ENCODE measurements at regions not wholly inside any gene's neighbourhood (a gene's known extent, or its start where the extent isn't known, plus 50 kb on each side); places are given as distances from the start of the nearest gene placed in this dataset.
A peak's percentile ranks its signal among the peaks of the same experiment; 100 is the strongest.

GRCh38 chr10:52895059-52895458 is 122.5 kb upstream of the MBL2 start:
- peaks cover 3 to 12% (median 7%) of the 10 kb centered on the region in 7 donors for H3K9me3 Mint-ChIP-seq
- Histone ChIP-seq H3K36me3 (ENCODE audit: control insufficient read depth, insufficient read depth, low read length) (no peaks in the 10 kb centered on the region), H3K4me3 (ENCODE audit: low read depth, low read length) (no peak overlapping the region), H3K9me3 (ENCODE audit: control insufficient read depth in 2 of 2, low read length in 2 of 2) (no peaks in the 10 kb centered on the region), H3K27ac (ENCODE audit: insufficient read depth, low read length, poor library complexity, severe bottlenecking) (no peak overlapping the region), H3K27me3 (ENCODE audit: control insufficient read depth, insufficient read depth, low read length) (no peaks in the 10 kb centered on the region), H3K4me1 (ENCODE audit: control insufficient read depth, insufficient read depth, low read length, poor library complexity, severe bottlenecking) (no peaks in the 10 kb centered on the region)
- no peak for DNase-seq
- no peaks in the 10 kb centered on the region for H3K36me3 Mint-ChIP-seq
- H3K4me3 Mint-ChIP-seq, result no peak overlapping the region
- H3K27ac Mint-ChIP-seq, result no peak overlapping the region
- H3K27me3 Mint-ChIP-seq, result no peaks in the 10 kb centered on the region
- H3K4me1 Mint-ChIP-seq, result peaks cover 0 to 4% (median 0%) of the 10 kb centered on the region in 4 donors
- ATAC-seq (ENCODE audit: low read depth in 2 of 2), result no peak

- H3K27me3 ChIP-seq (ENCODE audit: control insufficient read depth, insufficient read depth, low read length), result no peaks in the 10 kb centered on the region
- DNase-seq (no peak), ATAC-seq (ENCODE audit: low read depth in 2 of 2) (no peak)
- peaks cover 0 to 4% (median 0%) of the 10 kb centered on the region in 4 donors for H3K4me1 Mint-ChIP-seq
- H3K4me3 Mint-ChIP-seq, result no peak overlapping the region
- no peaks in the 10 kb centered on the region for H3K27me3 Mint-ChIP-seq
- H3K4me3 ChIP-seq (ENCODE audit: low read depth, low read length), result no peak overlapping the region
- H3K27ac ChIP-seq (ENCODE audit: insufficient read depth, low read length, poor library complexity, severe bottlenecking), result no peak overlapping the region
- H3K36me3 Mint-ChIP-seq, result no peaks in the 10 kb centered on the region
- no peaks in the 10 kb centered on the region for H3K4me1 ChIP-seq (ENCODE audit: control insufficient read depth, insufficient read depth, low read length, poor library complexity, severe bottlenecking)
- no peaks in the 10 kb centered on the region for H3K9me3 ChIP-seq (ENCODE audit: control insufficient read depth in 2 of 2, low read length in 2 of 2)
- H3K27ac Mint-ChIP-seq, result no peak overlapping the region
- H3K9me3 Mint-ChIP-seq, result peaks cover 0 to 10% (median 3%) of the 10 kb centered on the region in 7 donors
- H3K36me3 ChIP-seq (ENCODE audit: control insufficient read depth, insufficient read depth, low read length), result no peaks in the 10 kb centered on the region
These were observed 117.7 kb upstream of the MBL2 start for GRCh38 chr10:52890281-52890680.

- Histone ChIP-seq H3K9me3 (ENCODE audit: control insufficient read depth in 2 of 2, low read length in 2 of 2) (no peaks in the 10 kb centered on the region), H3K36me3 (ENCODE audit: control insufficient read depth, insufficient read depth, low read length) (no peaks in the 10 kb centered on the region), H3K4me3 (ENCODE audit: low read depth, low read length) (no peak overlapping the region), H3K4me1 (ENCODE audit: control insufficient read depth, insufficient read depth, low read length, poor library complexity, severe bottlenecking) (no peaks in the 10 kb centered on the region), H3K27me3 (ENCODE audit: control insufficient read depth, insufficient read depth, low read length) (no peaks in the 10 kb centered on the region), H3K27ac (ENCODE audit: insufficient read depth, low read length, poor library complexity, severe bottlenecking) (no peak overlapping the region)
- DNase-seq (no peak), ATAC-seq (ENCODE audit: low read depth in 2 of 2) (no peak)
- H3K36me3 Mint-ChIP-seq, result no peaks in the 10 kb centered on the region
- H3K4me3 Mint-ChIP-seq, result no peak overlapping the region
- H3K4me1 Mint-ChIP-seq, result peaks cover 0 to 4% (median 0%) of the 10 kb centered on the region in 4 donors
- no peak overlapping the region for H3K27ac Mint-ChIP-seq
- no peaks in the 10 kb centered on the region for H3K27me3 Mint-ChIP-seq
- peaks cover 0 to 10% (median 3%) of the 10 kb centered on the region in 7 donors for H3K9me3 Mint-ChIP-seq
These were observed 117.0 kb upstream of the MBL2 start for GRCh38 chr10:52889611-52890010.

- H3K36me3 Mint-ChIP-seq, result no peaks in the 10 kb centered on the region
- Histone ChIP-seq H3K27ac (ENCODE audit: insufficient read depth, low read length, poor library complexity, severe bottlenecking) (no peak overlapping the region), H3K27me3 (ENCODE audit: control insufficient read depth, insufficient read depth, low read length) (no peaks in the 10 kb centered on the region), H3K36me3 (ENCODE audit: control insufficient read depth, insufficient read depth, low read length) (no peaks in the 10 kb centered on the region), H3K9me3 (ENCODE audit: control insufficient read depth in 2 of 2, low read length in 2 of 2) (peaks cover 0 to 3% of the 10 kb centered on the region in 2 experiments), H3K4me3 (ENCODE audit: low read depth, low read length) (no peak overlapping the region), H3K4me1 (ENCODE audit: control insufficient read depth, insufficient read depth, low read length, poor library complexity, severe bottlenecking) (no peaks in the 10 kb centered on the region)
- H3K27ac Mint-ChIP-seq, result no peak overlapping the region
- no peak overlapping the region for H3K4me3 Mint-ChIP-seq
- ATAC-seq (ENCODE audit: low read depth in 2 of 2) (no peak), DNase-seq (peak in 1 of 3 donors; percentile 20)
- no peaks in the 10 kb centered on the region for H3K27me3 Mint-ChIP-seq
- H3K4me1 Mint-ChIP-seq, result no peaks in the 10 kb centered on the region
- peaks cover 0 to 10% (median 2%) of the 10 kb centered on the region in 7 donors for H3K9me3 Mint-ChIP-seq
These were observed 111.7 kb upstream of the MBL2 start for GRCh38 chr10:52883996-52884871.

GRCh38 chr10:52879091-52879807 is 106.7 kb upstream of the MBL2 start:
- H3K27ac ChIP-seq (ENCODE audit: insufficient read depth, low read length, poor library complexity, severe bottlenecking), result no peak overlapping the region
- ATAC-seq (ENCODE audit: low read depth in 2 of 2), result no peak
- H3K27ac Mint-ChIP-seq, result no peak overlapping the region
- H3K4me3 Mint-ChIP-seq, result no peak overlapping the region
- H3K27me3 ChIP-seq (ENCODE audit: control insufficient read depth, insufficient read depth, low read length), result no peaks in the 10 kb centered on the region
- H3K9me3 Mint-ChIP-seq, result peaks cover 4 to 11% (median 6%) of the 10 kb centered on the region in 7 donors
- H3K4me1 ChIP-seq (ENCODE audit: control insufficient read depth, insufficient read depth, low read length, poor library complexity, severe bottlenecking), result no peaks in the 10 kb centered on the region
- no peak overlapping the region for H3K4me3 ChIP-seq (ENCODE audit: low read depth, low read length)
- no peak for DNase-seq
- peaks cover 0 to 1% of the 10 kb centered on the region in 2 experiments for H3K9me3 ChIP-seq (ENCODE audit: control insufficient read depth in 2 of 2, low read length in 2 of 2)
- H3K4me1 Mint-ChIP-seq, result no peaks in the 10 kb centered on the region
- no peaks in the 10 kb centered on the region for H3K36me3 Mint-ChIP-seq
- no peaks in the 10 kb centered on the region for H3K36me3 ChIP-seq (ENCODE audit: control insufficient read depth, insufficient read depth, low read length)
- no peaks in the 10 kb centered on the region for H3K27me3 Mint-ChIP-seq

- Histone ChIP-seq H3K4me1 (ENCODE audit: control insufficient read depth, insufficient read depth, low read length, poor library complexity, severe bottlenecking) (no peaks in the 10 kb centered on the region), H3K9me3 (ENCODE audit: control insufficient read depth in 2 of 2, low read length in 2 of 2) (no peaks in the 10 kb centered on the region), H3K4me3 (ENCODE audit: low read depth, low read length) (no peak overlapping the region), H3K27ac (ENCODE audit: insufficient read depth, low read length, poor library complexity, severe bottlenecking) (no peak overlapping the region), H3K36me3 (ENCODE audit: control insufficient read depth, insufficient read depth, low read length) (no peaks in the 10 kb centered on the region), H3K27me3 (ENCODE audit: control insufficient read depth, insufficient read depth, low read length) (no peaks in the 10 kb centered on the region)
- DNase-seq, result no peak
- H3K4me1 Mint-ChIP-seq, result no peaks in the 10 kb centered on the region
- H3K36me3 Mint-ChIP-seq, result no peaks in the 10 kb centered on the region
- no peak overlapping the region for H3K4me3 Mint-ChIP-seq
- ATAC-seq (ENCODE audit: low read depth in 2 of 2), result no peak
- H3K9me3 Mint-ChIP-seq, result peaks cover 3 to 13% (median 6%) of the 10 kb centered on the region in 7 donors
- no peak overlapping the region for H3K27ac Mint-ChIP-seq
- H3K27me3 Mint-ChIP-seq, result no peaks in the 10 kb centered on the region
These were observed 104.9 kb upstream of the MBL2 start for GRCh38 chr10:52877451-52877850.

- no peaks in the 10 kb centered on the region for H3K36me3 Mint-ChIP-seq
- no peak overlapping the region for H3K4me3 Mint-ChIP-seq
- H3K36me3 ChIP-seq (ENCODE audit: control insufficient read depth, insufficient read depth, low read length), result no peaks in the 10 kb centered on the region
- H3K4me3 ChIP-seq (ENCODE audit: low read depth, low read length), result no peak overlapping the region
- H3K9me3 Mint-ChIP-seq, result peaks cover 4 to 13% (median 10%) of the 10 kb centered on the region in 7 donors
- H3K4me1 Mint-ChIP-seq, result no peaks in the 10 kb centered on the region
- H3K27me3 ChIP-seq (ENCODE audit: control insufficient read depth, insufficient read depth, low read length), result no peaks in the 10 kb centered on the region
- no peak for DNase-seq
- no peaks in the 10 kb centered on the region for H3K9me3 ChIP-seq (ENCODE audit: control insufficient read depth in 2 of 2, low read length in 2 of 2)
- H3K27me3 Mint-ChIP-seq, result no peaks in the 10 kb centered on the region
- H3K27ac Mint-ChIP-seq, result no peak overlapping the region
- H3K4me1 ChIP-seq (ENCODE audit: control insufficient read depth, insufficient read depth, low read length, poor library complexity, severe bottlenecking), result no peaks in the 10 kb centered on the region
- H3K27ac ChIP-seq (ENCODE audit: insufficient read depth, low read length, poor library complexity, severe bottlenecking), result no peak overlapping the region
- ATAC-seq (ENCODE audit: low read depth in 2 of 2), result no peak
These were observed 102.8 kb upstream of the MBL2 start for GRCh38 chr10:52875336-52875735.
